GM18861 (cell line): ENCODE measurements at regions not wholly inside any gene's neighbourhood (a gene's known extent, or its start where the extent isn't known, plus 50 kb on each side); places are given as distances from the start of the nearest gene placed in this dataset.

Experiments
- ATAC-seq: cut with Tn5 transposase; IDR thresholded peaks from one replicate; pipeline ENCODE4 v1.9.1; 2021; ENCODE audit not compliant: unreplicated experiment

DNA sequence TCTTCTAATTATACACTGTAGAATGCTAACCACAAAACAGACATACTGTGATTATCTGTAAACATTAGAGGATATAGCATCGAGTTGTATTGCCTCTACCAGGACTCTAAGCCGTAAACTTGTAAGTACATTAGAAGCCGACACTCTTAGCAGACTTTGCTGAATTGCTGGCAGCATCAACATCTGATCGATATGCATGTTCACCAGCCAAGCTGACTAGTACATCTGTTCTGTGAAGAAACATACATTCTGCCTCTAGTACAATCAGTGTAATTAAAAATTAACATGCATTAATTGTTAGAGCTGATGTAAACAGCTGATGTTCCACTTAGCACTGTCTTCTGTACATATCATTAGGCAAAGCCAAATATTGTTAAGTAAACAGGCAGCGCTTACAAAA lies 502.2 kb downstream of the NR4A2 start:
- no peak for ATAC-seq

DNA sequence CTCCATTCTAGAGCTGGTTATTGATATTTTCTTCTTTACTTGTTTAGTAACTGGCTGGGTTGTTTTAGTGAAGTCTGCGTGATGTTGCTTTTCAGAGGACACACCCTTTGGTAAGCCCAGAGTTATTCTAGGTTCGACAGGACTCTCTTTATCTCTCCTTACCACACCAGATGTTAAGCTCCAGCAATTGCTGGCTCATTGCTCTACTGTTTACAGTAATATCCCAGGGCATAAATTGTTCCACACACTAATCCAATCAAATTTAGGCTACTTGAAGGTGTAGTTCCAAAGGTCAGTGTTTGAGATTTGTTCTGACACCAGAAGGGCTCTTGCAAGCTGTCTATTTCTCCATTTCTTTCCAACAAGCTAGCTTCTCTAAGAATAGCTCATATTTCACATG lies 506.6 kb downstream of the NR4A2 start:
- ATAC-seq: no peak

DNA sequence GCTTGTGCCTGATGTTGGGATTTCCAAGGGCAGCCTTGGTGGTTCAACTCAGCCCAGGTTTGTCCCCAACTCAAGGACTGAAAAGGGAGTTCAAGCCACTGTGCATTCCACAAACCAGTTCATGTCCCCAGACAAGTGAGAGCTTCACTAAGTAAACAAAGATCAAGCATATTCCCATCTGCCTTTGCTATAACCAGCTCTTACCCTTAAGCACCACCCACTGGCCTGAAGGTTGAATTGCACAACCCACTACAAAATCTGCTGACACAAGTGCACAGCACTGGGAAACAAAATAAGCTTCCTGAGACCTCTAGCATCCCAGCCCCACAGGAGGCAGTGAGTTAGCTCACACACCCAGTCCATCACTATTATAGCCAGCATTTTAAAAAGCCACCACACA lies 516.7 kb downstream of the NR4A2 start:
- peak; percentile 94 for ATAC-seq

DNA sequence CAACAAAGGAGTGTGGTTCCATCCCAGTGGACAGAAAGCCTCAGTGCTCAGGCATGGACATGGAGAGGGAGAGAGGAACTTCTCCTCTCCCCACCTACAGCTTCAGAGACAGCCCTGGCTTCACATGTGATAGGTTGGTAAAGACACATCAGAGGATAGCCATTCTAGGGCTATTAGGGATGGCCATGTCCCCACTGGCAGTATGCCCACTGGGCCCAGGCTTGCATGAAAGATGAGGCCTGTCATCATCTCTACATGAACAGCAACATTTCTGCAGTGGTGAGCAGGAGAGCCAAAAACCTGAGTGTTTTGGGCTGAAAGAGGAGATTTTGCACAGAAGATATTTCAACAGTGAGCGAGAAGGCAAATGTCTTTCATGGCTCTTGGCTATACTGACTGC lies 517.2 kb downstream of the NR4A2 start:
- no peak for ATAC-seq

DNA sequence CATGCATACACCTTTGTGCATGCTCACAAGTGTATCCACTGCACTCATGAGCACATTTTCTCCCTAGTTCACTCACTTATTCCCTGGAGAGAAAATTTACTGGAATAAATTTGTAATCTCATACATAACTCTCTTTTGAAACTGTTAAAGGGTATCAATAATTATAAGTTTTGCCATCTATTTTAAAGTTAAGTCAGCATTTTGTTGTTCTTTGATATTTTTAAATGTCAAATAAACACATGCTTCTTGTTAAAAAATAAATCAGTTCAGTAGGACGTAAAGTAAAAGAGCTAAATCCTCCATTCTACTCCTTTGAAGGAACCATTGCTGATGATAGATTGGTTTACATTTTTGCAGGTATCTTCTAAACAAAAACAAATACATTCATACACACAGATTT lies 522.1 kb downstream of the NR4A2 start:
- no peak for ATAC-seq

DNA sequence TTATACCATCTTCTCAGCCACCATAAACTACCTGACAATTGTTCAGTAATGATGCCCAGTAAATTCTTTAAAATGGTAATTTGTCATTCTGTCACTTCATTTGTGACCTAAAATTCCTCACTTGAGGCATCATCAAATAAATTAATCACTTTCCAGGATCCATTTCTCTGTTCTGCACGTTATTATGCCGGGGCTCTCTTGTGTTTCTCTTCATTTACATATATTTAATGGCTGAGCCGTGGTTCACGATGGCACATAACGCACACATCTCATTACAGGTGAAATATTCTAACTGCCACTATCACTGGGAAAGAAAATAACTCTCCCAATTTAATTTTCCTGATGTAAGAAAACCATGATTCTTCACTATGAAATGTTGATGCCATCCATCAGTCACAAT lies 529.6 kb downstream of the NR4A2 start:
- no peak for ATAC-seq

DNA sequence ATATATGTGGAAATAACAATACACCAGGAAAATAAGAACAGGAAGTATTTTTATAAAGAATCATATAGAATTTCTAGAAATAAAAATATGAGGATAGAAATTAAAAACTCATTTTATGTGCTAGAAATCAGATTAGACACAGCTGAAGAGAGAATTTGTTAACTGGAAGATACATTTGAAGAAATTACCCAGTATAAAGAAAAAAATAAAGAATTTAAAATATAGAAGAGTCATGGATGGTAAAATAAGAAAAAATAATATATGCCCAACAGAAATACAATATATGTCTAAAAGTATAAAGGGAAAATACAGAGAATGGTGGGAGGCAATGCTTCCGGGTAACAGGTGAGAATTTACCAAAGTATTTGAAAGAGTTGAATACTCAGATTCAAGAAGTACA lies 539.9 kb downstream of the NR4A2 start:
- no peak for ATAC-seq

DNA sequence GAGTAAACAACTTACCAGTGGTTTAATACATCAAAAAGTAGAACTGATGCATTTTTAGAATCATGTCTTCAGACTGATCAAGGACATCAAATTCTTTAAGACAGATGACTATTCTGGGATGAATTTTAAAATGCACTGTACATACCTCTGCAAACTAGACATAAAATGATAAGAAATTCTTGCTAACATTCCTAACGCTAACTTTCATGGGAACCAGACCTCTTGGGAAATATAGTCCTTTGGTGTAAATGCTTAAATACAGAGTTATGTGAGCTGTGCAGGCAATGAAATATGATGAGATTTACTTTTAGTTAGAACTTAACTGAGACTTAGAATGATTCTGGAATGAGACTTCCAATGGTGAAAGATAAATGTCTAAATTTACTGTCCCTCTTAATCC lies 562.0 kb downstream of the NR4A2 start:
- no peak for ATAC-seq

DNA sequence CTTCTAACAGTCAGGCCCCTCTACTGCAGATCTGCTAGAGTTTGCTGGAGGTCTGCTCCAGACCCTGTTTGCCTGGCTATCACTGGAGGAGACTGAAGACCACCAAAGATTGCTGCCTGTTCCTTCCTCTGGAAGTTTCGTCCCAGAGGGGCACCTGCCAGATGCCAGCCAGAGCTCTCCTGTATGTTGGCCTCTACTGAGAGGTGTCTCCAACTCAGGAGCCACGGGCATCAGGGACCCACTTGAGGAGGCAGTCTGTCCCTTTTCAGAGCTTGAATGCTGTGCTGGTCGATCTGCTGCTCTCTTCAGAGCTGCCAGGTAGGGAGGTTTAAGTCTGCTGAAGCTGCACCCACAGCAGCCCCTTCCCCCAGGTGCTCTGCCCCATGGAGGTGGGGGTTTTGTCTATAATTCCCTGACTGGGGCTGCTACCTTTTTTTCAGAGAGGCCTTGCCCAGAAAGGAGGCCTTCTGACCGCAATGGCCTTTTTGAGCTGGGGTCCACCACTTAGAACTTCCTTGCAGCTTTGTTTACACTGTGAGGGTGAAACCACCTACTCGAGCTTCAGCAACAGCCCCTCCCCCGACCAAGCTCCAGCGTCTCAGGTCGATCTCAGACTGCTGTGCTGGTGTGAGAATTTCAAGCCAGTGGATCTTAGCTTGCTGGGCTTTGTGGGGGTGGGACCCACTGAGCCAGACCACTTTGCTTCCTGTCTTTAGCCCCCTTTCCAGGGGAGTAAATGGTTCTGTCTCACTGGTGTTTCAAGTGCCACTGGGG lies 566.0 kb downstream of the NR4A2 start:
- no peak for ATAC-seq

DNA sequence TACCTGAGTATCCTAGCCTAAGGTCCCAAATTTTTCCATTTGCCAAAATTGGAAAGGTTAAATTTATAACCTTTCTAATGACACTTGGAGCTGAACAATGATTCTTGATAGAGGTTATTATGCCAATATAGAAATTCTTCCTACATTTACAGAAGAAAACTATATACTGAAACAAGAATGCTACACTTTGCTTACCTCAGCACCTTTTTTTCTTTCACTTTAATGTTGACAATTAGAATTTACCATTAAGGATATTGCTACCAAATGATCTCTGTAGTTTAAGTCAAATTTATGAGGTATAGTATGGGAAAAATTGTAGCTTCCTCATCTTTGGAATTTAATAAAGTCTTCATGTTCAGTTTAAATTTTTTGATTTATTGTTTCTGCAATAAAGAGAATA lies 577.0 kb downstream of the NR4A2 start:
- no peak for ATAC-seq

DNA sequence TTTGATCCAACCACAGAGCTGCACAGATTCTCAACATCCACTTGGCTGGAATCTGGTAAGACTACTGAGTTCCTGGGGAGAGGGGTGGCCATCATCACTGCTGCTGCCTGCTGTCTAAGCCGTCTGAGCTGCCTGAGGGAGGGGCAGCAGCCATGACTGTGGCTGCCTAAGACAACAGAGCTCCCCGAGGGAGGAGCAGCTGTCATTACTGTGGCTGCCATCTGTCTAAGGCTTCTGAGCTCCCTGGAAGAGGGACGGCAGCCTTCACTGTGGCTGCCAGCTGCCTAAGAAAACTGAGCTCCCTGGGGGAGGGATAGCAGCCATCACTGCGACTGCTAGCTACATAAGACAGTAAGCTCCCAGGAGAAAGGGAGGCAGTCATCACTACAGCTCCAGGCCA lies 584.4 kb downstream of the NR4A2 start:
- no peak for ATAC-seq

DNA sequence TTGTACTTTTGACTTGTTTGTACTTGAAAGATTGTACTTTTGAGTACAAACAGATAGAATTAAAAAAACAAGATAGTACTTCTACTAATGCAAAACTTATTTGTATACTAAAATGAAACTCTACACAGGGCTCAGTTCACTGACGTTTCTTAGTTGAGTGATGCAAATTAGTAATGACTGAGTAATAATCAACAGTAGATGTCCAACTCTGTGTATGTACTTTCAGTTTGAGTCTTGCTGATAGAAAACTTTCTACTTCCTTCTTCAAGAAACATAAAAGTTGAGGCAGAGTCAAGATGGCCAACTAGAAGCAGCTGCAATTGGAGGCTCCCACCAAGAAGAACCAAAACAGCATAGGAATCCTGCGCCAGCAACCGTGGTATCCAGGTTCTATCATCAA lies 585.0 kb downstream of the NR4A2 start:
- peak; percentile 83 for ATAC-seq

DNA sequence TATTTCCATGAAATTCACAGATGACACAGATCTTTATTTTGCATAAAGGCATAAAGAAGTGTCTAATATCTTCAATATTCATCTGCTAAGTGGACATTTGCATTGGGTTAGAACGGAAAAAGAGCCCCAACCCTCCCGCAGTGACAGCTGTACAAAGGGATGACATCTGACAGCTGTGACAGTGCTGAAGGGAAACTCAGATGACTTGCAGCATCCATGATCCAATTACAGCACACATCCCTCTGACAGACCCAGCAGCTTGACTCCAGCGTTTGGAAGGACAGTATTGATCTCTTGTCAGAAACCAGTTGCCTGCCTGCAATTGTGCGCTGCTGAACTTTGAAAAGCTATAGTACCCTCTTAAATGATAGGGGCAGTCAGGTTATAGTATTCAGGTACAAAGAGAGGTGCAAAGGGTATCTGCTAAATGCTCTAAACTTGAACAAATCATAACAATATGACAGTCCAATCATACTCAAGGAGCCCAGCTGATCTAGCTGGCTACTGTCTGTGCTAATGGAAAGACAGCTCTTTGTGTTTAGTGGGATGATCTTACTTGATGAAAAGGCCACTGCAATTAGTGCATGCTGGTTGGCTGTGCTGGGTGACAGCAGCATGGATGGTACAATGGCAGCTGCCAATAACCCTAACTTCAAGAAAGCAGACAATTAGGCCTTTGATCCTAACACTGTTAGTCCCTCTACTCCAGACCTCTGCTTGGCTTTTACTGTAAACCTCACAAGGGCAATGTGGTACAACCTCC lies 599.2 kb downstream of the NR4A2 start:
- ATAC-seq: no peak

DNA sequence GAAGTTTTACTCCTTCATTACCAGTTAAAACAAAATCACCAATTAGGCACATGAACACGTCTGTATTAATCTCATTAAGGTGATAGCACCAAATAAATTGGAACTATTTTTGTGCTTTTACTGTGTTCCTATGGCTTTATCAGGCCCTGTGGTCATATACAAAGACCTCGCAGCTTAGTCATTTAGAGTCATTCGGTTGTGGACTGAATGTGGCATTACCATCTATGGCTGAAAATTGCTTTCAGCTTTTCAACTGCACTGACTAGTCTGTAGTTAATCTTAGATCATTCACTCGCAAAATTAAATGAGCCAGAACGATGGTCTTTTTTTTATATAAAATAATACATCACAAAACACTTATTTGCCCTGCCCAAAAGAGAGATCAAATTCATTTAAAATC lies 601.7 kb downstream of the NR4A2 start:
- no peak for ATAC-seq

DNA sequence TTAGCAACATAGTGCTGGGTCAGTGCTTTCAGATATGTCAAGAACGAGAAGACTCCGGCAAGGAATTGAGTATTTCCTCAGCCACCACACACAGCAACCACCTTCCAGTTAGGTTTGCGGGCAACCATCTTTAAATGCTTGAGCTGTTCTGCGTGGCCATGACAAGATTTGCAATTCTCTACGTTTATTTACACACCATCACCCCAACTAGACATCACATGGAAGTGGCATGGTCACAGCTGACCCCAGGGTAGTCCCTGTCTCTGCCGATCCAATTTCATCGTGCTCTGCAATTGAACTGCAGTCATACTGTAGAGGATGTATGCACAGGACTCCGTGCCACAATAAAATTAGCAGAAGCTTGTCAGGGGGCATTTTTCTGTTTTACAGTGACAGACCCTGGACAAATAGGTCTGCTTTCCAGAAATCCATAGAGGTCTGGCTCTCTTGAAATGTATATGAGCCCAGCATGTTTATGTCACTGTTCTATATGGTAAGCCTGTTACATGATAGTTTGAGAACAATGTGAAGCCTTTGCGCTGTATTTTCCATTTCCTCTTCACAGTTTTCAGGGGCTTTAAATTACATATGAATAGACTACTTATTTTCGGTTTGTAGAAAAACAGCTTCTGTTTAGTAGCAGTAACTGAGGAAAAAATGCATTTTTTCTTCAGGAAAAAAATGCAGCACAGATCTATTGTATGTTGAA lies 605.2 kb downstream of the NR4A2 start:
- ATAC-seq: no peak

DNA sequence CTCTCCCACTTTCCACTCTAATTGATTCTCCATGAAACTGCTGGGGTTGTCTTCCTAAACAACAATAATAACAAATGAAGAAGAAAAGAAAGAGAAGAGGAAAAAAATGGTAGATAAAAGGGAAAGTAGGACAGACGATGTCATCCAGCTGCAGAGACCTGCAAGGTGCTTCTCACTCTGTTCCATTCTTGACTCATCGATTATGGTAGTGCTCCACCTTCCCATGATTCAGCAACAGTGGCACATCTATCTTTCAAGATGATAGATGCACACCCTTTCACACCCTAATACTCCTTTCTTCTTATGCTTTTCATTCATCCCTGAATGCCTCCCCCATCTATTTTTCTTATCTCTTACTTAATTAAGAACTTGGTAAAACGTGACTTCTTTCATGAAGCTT lies 610.2 kb downstream of the NR4A2 start:
- no peak for ATAC-seq

DNA sequence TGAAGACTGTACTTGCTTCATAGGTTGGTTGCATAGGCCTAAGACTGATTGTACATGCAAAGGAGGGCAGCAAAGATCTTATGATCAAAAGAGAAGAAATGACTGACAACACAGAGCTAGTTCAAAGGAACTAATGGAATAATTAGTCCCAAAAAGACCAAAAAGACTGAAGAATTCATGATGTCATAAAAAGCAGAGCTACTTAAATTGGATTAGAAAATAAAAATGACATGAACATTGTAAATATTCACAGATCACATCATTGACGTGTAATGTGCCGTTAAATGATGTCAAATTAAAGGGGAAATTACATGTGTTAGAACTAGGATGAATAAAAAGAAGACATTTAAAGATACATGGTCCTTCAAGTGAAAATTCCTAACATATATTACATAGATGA lies 616.8 kb downstream of the NR4A2 start:
- no peak for ATAC-seq

DNA sequence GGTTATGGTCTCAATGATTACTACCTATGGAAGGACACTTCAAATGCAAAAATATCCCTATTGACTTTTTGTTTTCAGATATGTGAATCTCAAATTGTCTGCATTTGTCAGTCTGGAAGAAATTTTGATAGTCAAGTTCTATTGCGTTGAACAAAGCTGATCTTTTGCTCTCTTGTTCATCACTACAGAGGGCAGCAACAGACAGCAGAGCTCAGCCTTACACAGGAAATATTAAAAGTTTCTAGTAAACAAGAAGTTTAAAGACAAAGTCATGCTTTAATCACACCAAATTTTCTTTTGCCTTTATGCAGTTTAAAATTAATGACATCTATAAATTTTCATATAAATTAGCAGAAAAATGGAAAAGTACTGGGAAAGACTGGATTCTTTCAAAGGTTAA lies 617.5 kb downstream of the NR4A2 start:
- no peak for ATAC-seq

DNA sequence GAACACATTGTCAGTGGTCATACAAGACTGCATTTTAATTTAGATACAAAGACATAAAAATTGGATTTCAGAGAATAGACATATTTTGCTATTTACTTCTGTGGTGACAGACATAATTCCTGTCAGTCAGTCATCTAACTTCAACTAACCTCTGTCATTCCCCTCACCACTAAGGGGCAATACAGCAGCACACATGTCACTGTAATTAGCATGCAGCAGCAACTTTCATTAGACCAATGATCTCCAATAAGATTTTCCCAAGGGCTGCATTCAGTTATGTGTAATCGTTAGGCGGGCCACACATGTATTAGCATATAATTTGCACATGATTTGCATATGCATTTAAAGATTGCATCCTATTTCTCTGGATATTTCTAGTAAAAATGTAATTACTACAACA lies 624.5 kb downstream of the NR4A2 start:
- no peak for ATAC-seq

DNA sequence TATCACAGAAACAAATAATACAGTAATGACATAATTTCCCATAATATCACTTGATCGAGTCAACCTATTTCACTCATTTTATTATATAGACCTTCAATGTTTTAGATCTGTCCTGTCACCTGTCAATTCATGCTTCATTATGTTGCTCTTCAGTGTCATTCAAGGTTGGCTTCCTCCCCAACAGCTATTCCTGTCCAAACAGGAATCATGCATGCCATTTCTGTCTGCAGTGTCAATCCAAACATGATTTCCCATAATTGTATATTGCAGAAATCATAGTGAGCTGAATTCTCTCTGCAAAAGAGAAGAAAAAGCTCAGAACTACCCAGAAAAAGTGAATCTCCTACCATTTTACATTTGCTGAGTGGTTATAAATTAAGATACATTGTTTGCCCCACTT lies 628.6 kb downstream of the NR4A2 start:
- ATAC-seq: no peak

DNA sequence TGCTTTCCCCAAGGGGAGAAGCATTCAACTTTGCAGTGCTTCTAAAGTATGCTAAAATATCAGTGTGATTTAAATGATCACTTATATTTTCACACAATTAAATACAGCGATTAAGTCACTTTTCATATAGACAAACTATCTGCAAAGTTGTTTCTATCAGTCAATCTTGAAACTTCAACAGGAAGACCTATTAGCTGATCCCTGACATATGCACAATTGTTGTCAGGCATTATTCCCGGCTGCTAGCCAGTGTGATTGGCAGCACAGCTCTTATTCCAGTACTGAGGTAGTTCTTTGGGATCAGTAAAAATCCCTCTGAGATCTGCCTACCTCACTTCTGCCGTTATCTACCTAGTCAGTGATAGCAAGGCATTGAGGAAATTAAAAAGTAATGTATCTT lies 629.5 kb downstream of the NR4A2 start:
- no peak for ATAC-seq

DNA sequence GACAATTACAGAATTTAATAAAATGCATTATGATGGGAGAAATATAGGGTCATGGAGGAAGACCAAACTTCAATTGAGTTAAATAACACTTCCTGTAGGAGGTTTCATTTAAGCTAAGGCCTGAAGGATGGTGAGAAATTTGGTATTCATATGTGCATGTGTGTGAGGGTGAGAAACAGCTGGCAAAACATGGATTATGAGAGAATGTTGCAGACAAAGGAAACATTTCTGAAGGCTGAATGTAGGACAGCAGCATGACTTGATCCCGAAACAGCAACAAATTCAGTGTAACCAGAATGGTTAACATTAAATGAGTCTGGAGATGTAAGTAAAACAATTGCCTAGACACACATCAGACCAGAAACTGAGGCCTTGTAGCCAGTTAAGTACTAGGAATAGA lies 630.8 kb downstream of the NR4A2 start:
- ATAC-seq: no peak
